ENCODE measurements at regions not wholly inside any gene's neighbourhood (a gene's known extent, or its start where the extent isn't known, plus 50 kb on each side); places are given as distances from the start of the nearest gene placed in this dataset.
"Not testable (repeated sequence)": the region's sequence is repeated elsewhere in the genome, so short reads cannot be mapped to it uniquely, and the experiment has no call there.

DNA sequence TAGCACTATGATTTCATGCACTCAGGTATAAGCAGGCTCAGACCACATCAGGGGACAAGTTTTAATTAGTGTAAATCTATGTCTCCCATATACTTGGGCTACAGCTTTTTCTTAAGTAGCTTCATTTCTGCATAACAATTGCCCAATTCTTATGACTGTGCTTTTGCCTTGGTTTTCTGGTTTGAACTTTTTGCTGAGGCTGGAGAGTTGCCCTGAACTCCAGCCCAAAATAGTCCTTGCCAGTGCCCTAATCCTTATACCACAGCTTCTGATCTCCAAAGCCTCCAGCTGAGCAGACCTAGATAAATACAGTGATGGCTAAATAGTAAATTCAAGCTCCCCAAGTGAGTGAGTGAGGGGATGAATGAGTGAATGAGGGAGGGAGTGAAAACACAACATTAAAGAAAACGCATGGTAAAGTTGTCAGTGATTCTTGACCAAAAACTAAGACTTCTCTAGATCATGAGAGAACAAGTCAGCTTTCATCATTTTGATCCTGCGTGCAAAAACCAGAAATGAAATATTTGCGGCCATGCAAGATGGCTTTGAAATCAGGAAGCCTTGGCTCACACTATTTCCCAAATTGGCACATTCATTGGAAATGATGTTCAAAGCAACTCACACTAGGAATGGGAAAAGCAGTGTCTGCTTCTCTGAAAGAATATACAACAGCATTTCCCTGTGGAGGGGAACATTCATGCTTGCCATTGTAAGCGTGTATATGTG is 437.1 kb upstream of the CTSO start:
- no peak for DNase-seq

DNA sequence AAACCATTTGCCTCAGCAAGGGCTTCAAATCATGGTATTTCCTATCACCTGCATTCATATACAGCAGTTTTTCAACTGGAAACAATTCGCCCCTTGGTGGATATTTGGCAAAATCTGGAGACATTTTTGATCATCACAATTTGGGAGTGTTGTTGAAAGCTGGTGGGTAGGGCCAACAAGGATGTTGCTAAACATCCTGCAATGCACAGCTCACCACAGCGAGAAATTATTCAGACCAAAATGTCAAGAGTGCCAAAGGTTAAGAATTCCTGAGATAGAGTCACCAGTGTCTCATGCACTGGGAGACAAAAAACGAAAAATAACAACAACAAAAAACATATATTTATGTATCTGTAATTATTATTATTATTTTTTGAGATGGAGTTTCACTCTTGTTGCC is 435.2 kb upstream of the CTSO start:
- DNase-seq, result no peak

DNA sequence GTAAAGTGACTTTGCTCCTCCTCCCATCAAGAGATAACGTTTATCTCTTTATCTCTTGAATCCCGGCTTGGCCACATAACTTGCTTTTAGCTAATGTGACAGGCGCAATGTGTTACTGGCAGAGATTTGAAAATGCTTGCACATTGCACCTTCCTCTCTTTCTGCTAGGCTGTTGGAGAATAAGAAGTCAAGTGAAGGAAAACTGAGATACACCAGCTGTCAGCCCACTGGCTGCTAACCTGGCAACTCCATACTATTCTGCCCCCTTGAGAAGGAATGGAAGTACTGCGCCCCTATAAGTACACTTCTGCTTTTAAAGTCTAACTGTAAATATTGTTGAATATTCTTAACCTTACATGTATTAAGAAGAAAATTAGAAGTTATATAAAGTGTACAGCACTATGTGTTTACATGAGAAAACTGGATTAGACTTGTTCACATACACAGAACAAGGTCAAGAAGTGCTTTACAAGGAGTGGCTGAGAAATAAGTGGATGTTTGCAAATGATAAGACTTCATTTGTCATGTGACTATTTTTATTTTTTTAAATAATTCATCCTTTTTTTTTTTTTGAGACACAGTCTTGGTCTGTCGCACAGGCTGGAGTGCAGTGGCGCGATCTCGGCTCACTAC is 424.5 kb upstream of the CTSO start:
- peak; percentile 55 for DNase-seq

DNA sequence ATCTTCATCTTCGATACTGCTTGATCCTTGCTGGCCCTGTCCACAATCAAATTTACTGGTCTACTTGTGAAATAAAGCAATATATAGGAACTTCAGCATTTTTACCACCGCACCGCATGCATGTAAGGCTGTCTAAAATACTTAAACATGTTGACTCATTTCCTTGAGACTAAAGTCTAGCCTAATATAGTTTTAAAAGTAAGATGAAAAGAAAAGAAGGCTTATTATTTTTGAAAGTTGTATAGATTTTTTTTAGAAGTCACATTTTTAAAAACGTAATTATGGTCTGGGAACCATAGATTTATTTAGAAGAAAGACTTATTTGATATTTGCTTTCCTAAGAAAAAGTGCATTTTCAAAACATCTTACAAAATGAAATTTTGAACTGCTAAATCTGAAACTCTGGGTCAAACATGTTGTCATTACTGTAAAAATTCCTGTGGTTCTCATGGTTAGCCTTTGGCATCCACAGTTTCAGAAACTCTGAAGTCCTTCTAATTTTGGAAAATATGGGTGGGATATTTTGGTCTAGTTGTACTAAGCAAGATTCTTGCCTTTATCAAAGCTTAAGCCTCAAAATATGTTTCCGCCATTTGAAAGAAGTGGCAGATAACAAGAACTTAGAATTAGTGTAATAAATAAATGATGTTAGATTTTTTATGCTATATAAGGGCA is 423.5 kb upstream of the CTSO start:
- no peak for DNase-seq

DNA sequence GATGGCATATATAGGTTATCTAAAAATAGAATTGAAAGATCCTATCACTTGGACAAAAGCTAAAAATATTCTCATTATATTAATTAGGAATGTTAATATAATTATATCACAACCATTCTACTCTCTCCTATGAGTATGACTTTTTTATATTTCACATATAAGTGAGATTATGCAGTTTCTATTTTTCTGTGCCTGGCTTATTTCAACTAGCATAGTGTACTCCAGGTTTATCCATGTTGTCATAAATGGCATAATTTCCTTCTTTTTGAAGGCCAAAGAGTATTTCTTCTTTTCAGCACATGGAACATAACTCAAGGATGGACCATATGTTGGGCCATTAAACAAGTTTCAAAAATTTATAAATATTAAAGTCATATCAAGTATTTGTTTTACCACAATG is 421.2 kb upstream of the CTSO start:
- no peak for DNase-seq

DNA sequence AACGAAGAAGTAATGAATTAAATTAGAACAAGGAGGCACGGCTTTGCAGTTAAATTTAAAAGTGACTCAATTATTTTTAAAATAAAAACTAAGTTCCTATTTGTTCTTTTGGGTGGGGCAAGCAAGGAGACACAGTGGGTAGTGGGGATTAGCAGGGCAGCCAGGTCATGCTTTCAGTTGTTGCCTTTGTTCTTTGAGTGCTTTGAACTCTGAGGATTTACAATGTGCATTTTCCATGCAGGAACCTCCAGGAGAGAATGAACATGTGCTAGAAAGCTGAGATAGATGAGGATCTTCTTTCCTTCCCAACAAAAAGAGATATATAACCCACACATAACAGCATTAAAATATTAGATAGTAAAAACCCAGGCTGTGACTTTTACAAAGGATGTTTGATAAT is 420.4 kb upstream of the CTSO start:
- DNase-seq, result no peak

DNA sequence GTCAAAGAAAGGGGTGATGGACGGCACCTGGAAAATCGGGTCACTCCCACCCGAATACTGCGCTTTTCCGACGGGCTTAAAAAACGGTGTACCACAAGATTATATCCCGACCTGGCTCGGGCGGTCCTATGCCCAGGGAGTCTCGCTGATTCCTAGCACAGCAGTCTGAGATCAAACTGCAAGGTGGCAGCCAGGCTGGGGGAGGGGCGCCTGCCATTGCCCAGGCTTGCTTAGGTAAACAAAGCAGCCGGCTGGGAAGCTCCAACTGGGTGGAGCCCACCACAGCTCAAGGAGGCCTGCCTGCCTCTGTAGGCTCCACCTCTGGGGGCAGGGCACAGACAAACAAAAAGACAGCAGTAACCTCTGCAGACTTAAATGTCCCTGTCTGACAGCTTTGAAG is 413.8 kb upstream of the CTSO start:
- DNase-seq, result not testable (repeated sequence)

DNA sequence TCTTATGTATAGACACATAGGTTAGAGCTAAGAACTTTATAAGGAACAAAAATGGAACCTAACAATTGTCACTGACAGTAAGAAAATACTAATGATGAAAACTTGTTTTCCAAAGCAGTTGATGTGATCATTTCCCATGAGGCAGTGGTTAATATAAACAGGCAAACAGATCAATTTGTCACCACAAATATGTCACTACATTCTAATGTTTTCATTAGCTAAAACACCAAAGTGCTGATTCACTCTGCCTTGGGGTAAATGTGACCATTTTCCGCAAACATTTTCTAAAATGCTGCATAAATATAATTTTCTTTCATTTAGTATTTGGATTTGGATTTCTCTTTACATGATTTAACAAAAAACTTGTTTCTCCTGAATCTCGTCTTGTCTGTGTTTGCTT is 408.9 kb upstream of the CTSO start:
- no peak for DNase-seq

DNA sequence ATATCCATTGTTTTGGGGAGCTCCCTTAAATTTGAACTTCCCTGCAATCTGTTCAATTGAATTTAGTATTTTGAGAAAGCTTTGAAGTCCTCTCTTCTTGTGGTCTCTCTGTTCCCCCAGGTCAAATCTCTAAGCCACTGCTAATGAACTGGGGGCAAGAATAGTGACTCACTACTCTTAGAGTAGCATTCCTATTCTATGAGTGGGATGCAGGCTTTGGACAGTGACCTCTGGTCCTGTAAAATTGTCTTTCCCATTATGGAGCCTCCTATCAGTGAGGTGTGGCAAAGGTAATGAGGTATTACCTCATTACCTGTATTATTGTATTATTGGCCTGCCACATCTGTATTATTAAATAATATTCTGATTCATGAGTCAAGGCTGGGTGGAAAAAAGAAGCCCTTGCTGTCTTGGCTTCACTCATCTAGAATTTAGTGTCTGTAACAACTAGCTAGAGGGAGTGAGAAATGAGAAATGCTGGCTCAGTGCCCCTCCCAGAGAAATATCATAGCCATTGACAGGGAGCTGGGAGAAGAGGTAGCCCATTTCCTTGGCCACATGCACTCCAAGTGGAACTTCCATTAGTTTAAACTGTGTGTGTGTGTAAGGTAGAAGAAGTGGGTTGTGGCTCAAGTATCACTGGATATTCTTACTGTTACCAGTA is 393.9 kb upstream of the CTSO start:
- DNase-seq, result no peak

DNA sequence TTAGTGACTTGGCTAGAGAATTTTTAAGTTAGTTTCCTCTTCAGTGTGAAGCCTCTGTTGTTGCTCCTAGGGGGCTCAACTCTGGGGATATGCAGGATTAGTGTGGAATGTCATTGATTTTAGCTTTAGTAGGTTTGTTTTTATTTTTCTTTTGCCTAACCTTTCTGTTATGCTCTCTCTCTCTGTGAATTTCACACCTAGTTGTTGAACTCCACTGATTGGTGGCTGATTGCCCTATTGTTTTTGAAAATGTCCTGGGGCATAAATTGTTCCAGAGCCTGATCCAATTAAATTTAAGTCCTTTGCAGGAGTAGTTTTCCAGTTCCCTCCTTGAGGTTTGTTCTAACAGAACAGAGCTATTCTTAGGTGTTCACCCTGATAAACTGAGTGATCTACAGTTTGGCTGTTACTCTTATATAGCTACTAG is 393.3 kb upstream of the CTSO start:
- no peak for DNase-seq

DNA sequence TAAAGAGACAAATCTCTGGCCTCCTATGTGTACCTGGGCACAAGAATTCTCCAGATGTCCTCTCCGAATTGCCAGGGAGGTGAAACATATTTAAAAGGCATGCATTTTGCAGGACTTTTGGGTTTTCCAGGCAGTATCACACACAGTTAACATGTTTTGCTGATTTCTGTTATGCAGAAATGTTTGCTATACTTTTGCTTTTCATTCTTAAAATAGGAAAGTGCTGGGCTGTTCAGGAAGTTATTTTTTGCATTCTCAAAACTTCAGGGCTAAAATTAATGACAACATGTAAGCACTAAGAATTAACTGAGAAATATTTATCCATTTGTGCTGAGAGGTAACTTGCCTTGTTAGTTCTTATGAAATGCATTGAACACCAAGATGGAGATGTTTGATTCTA is 390.7 kb upstream of the CTSO start:
- no peak for DNase-seq

DNA sequence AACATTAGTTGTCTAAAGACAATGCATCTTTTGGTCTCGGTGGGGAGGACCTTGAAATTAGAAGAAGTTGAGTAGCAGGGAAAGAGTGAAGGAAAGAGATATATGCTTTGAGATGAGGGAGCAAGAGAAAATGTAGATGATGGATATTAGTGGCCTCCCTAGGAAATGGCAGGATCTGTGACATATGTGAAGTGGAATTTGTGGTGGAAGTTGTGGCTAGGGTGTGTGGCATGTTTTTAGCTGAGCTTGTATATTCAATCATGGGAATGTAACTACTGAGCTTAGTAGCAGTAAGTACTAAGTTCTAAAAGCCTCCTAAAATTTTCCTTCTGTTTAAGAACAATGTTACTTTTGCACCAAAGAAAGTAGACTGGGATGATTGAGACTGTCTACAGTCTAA is 382.8 kb upstream of the CTSO start:
- DNase-seq, result no peak

DNA sequence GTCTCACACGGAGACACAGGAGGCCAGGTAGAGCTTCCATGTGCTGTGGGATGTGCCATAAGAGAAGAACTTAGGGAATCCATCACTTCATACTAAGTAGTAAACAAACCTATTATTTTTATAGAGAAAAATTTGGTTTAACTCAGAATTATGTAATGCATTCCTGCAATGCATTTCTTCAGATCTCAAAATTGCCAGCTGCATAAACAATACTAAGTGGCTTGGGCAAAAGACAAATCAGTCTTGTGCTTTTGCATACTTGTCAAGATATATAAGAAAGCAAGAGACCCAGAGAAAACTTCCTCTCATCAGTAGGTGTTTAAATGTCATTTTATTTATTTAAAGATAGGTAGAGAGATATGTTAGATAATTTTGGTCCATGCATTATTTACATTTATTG is 382.1 kb upstream of the CTSO start:
- no peak for DNase-seq

DNA sequence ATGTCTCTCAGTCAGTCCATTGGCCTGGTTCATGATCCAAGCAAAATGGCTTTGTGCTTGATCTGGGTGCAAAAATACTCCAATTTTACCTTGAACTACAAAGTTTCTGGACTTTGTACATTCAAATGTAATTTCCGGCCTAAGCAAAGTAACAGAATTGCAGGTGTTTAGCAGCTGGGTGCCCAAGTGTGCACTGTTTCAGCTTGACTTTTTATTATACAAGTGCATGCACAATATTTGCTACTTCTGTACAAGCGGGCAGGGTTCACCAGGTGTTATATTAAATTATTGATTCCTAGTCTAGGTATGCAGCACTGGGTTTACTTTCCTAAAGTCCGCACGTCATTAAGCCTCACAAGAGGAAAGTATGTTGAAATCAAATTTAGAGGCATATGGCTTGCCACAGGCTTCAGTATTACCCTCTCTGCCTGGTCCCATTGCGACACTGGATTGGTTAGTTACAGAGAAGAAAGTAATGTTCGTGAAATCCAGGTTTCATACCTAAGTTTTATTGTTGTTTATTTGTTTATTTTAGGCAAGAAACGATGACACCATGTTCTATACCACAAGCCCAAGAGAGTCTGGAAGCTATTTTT is 376.9 kb upstream of the CTSO start:
- DNase-seq, result no peak

DNA sequence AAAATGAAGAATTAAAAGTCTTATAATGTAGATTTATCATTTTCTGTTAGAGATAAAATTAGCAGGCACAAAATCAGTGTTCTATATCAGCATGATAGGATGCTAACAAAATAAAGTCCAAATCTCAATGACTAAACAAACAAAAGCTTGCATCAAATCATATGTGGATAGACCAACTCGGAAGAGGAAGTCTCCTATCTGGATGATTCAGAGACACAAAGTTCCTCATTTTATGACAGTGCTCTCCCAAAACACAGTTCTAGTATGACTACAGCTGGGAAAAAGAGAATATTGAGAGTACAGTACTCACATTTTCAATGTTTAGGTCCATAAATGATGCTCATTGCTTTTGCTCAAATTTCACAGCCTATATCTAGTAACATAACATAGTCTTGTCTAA is 376.1 kb upstream of the CTSO start:
- peak; percentile 88 for DNase-seq

DNA sequence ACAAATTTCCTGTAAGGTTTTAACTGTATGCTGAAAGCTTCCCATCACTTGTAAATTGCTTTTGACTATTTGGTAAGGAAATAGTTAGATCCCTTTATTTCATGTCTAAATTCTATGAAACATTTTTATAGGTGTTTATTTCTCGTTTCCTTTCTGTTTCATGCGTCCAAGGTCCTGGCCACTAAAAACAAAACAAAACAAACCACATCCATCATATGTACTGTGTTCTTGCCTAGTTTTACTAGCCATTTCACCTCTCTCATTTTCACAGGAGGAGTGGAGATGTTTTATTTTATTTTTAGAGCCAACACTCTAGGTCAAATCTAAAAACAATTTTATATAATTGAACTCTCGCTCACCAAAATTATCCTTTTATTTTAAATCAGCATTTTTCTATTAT is 375.2 kb upstream of the CTSO start:
- no peak for DNase-seq

DNA sequence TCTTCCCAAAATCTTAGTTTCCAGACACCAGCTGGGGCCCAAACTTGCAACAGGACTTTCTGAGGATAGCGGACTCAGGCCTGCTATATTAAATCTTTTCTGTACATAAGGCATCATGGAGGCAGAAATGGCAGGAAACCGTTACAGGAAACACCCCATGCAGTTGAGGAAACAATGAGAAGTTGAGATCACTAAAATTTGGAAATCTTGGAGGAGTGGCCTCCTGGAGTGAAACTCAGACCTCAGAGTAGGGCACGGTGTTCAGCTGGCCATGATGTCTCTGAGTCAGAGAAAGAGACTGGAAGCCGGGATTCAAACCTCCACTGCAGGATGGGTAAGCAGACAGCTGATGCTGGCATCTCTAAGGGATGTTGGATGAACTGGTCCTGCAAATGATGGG is 372.6 kb upstream of the CTSO start:
- DNase-seq, result no peak

DNA sequence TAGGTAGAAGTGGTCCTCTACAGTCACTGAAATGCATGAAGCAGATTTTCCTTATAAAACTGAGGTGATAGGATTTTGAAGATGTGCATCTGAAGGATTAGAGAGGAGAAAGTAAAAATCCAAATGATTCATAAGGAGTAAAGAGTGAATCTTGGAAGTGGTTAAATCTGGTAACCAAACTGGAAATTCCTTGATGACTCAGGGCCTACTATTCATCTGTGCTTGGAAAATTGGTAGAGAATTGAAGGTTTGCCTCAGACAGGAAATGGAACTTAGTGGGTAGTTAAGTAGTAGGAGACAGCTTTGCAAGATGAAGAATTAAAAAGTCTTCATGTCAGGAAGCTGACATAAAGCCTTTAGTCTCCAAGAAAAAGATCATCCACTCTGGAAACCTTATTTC is 368.9 kb upstream of the CTSO start:
- DNase-seq, result no peak

DNA sequence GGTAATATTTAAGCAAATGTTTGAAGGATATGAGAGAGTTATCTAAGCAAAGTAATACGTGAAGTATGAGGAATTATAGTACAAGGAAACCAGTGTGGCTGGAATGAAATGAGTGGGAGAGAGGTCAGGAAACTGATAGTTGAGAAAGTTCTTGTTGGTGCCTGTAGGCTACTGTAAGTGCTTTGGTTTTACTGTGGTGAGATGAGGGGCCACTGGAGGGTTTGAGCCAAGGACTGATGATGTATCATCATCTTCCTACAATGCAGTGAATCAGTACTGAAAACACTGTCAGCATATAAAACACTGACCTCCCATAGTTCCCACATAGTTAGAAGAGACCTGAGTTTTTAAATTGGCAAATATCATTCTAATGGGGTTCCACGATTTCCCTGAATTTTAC is 367.5 kb upstream of the CTSO start:
- DNase-seq, result no peak

DNA sequence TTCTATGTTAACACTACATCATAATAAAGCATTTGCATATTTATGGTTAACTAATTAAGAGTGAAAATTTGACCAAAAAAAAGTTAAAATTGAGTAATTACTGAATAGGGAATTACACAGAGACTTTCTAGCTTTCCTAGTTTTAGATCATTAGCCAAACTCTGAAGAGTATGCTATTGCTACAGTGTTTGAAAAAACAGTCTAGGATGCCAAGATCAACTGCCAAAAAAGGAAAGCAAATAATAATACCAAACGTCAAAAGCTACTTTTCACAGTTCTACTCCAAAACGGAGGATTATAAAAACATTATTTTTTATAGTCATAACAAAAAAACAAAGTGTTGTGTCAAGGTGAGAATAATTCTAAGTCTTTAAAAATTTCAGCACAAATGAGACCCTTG is 359.8 kb upstream of the CTSO start:
- DNase-seq, result no peak

DNA sequence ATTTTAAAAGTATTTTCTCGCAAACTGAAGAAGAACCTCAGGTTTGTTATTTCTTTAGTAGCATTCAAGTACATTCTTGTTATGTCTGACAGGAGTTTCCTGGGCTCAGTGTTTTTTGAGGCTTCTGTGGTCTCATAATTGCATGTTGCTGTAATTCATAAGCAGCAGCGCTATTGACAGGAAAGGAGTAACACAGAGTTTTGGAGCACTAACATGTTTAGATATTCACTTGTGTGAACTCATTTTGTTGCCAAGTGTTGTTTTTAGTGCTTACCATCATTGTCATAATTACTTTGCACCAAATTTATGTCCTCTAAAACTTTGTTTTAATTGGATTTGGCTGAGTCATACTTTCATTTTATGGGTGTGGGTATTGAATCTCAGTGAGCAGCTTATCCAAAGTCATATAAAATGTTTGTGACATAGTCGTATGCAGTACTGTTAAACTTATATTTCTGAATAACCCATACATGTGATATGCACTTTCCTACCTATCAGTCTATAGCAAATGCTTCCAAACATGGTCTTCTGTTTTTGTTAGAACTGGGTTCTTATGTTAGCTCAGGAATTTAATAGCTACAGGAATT is 358.7 kb upstream of the CTSO start:
- peak; percentile 50 for DNase-seq

DNA sequence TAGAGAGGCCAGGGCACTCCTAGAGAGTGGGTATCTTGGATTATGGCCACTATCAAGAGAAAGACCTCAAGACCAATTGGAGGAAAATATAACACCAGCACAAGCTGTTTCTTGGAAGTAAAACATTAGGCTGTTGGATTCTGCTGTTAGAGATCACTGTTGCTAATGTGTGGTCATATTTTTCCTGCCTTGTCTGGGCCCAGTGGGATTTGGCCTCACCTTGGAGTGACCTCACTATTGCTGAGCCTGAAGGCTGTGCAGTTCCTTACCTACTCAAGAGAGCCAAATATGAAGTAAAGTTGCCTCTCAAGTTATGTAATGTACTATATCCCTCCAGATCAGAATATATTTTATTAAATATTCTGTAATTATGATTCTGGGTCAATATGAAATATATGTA is 355.4 kb upstream of the CTSO start:
- DNase-seq, result no peak

DNA sequence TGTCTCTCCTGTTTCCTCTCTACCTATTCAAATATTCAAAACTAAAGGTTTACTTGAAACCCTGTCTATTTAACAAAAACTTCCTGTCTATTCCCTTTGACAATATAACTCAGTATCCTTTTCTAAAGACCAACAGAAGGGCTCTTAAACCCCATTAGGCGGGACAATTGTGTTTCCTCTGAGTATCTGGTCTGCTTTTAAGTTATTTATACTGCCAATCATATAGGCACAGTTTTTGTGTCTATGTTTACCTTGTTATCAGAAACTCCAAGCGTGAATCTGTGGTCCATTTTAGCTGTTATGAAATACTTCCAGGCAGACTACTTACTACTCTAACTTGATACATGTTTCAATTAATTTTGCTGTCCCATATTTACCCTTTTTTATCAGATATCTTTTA is 350.0 kb upstream of the CTSO start:
- peak; percentile 31 for DNase-seq

All from OCI-M1 (cell line).